ENCODE measurements at regions not wholly inside any gene's neighbourhood (a gene's known extent, or its start where the extent isn't known, plus 50 kb on each side); places are given as distances from the start of the nearest gene placed in this dataset.

GRCh38 chr7:52539414-52539813, 496.0 kb upstream of the POM121L12 start:
- no peaks in the 10 kb centered on the region for H3K27me3 ChIP-seq
- H3K36me3 ChIP-seq = no peaks in the 10 kb centered on the region
- intact Hi-C loops (cut with DNase I; ENCODE audit: low total_unique reads) = no loop called here
- no peaks in the 10 kb centered on the region for H3K4me1 ChIP-seq
- no peak overlapping the region for H3K27ac ChIP-seq
- H3K4me3 ChIP-seq = no peak overlapping the region
- no peaks in the 10 kb centered on the region for H3K9me3 ChIP-seq
- DNase-seq (ENCODE audit: low spot score in 2 of 2) = no peak
- TF ChIP-seq, protein P1, sequence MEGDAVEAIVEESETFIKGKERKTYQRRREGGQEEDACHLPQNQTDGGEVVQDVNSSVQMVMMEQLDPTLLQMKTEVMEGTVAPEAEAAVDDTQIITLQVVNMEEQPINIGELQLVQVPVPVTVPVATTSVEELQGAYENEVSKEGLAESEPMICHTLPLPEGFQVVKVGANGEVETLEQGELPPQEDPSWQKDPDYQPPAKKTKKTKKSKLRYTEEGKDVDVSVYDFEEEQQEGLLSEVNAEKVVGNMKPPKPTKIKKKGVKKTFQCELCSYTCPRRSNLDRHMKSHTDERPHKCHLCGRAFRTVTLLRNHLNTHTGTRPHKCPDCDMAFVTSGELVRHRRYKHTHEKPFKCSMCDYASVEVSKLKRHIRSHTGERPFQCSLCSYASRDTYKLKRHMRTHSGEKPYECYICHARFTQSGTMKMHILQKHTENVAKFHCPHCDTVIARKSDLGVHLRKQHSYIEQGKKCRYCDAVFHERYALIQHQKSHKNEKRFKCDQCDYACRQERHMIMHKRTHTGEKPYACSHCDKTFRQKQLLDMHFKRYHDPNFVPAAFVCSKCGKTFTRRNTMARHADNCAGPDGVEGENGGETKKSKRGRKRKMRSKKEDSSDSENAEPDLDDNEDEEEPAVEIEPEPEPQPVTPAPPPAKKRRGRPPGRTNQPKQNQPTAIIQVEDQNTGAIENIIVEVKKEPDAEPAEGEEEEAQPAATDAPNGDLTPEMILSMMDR (IDR thresholded peaks at IDR 0.05) = no peak
- TF ChIP-seq POLR2AphosphoS5 (IDR thresholded peaks at IDR 0.05) (no peak), POLR2A (IDR thresholded peaks at IDR 0.05) (no peak)

- TF ChIP-seq, protein P1 (IDR thresholded peaks at IDR 0.05) = no peak
- TF ChIP-seq POLR2AphosphoS5 (IDR thresholded peaks at IDR 0.05) (no peak), POLR2A (IDR thresholded peaks at IDR 0.05) (no peak)
- no peak overlapping the region for H3K27ac ChIP-seq
- no peak overlapping the region for H3K4me3 ChIP-seq
- no peaks in the 10 kb centered on the region for H3K4me1 ChIP-seq
- intact Hi-C loops (cut with DNase I; ENCODE audit: low total_unique reads) = no loop called here
- peaks cover 0 to 6% of the 10 kb centered on the region in 2 donors for H3K9me3 ChIP-seq
- DNase-seq (ENCODE audit: low spot score in 2 of 2) = no peak
- no peaks in the 10 kb centered on the region for H3K36me3 ChIP-seq
- no peaks in the 10 kb centered on the region for H3K27me3 ChIP-seq
Measured at GRCh38 chr7:52537051-52537450, 498.4 kb upstream of the POM121L12 start.

DNA sequence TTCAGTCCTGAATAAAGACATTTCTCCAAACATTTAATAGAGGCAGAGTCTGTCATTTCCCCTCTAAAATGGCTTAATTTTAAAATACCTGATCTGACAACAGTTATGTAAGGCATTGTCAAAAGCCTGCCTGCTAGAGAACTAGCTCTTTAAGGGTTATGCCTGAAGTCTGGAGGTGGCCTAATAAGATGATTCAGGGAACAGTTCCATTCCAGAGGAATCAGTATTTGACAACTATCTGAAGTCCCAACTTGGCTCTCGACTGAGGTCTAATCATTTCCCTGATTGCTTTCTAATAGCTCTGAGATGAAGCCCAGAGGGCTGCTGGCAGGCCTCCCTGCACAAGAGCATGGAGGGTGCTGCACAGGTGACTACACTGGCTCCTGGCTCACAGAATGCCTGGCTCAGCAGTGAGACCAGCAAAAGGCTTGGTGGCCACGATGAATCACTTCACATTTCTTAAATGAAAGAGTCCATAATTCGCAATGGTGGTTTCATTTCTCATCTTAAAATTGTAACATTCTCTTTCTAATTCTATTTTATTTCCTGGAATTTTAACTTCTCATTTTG, 509.6 kb upstream of the POM121L12 start:
- Histone ChIP-seq H3K4me1 (no peaks in the 10 kb centered on the region), H3K27me3 (no peaks in the 10 kb centered on the region), H3K27ac (no peak overlapping the region), H3K36me3 (no peaks in the 10 kb centered on the region), H3K9me3 (no peaks in the 10 kb centered on the region), H3K4me3 (no peak overlapping the region)
- no peak for TF ChIP-seq POLR2AphosphoS5 (IDR thresholded peaks at IDR 0.05)
- no peak for TF ChIP-seq POLR2A (IDR thresholded peaks at IDR 0.05)
- TF ChIP-seq, protein P1 (IDR thresholded peaks at IDR 0.05) = no peak
- intact Hi-C loops (cut with DNase I; ENCODE audit: low total_unique reads) = no loop called here
- DNase-seq (ENCODE audit: low spot score in 2 of 2) = no peak

DNA sequence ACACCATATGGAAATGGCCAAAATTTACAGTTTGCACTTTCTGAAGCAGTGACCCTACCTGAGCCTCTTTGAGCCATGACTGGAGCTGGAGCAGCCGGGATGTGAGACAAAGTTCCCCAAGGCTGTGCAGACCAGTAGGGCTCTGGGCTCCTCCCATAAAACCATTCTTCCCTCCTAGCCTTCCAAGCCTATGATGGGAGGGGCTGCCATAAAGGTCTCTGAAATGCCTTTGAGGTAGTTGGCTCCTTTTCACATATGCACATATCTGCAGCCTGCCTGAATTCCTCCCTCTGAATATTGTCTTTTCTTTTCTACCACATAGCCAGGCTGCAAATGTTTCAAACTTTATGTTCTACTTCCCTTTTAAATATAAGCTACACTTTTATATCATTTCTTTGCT, 516.6 kb upstream of the POM121L12 start:
- TF ChIP-seq POLR2AphosphoS5 (IDR thresholded peaks at IDR 0.05) = no peak
- TF ChIP-seq, protein P1 (IDR thresholded peaks at IDR 0.05) = no peak
- TF ChIP-seq POLR2A (IDR thresholded peaks at IDR 0.05) = no peak
- intact Hi-C loops (cut with DNase I; ENCODE audit: low total_unique reads) = loop anchor here (10.0 kb wide), 1 partner anchor 576 kb away; no protein-coding TSS in a partner anchor
- no peaks in the 10 kb centered on the region for H3K27me3 ChIP-seq

DNA sequence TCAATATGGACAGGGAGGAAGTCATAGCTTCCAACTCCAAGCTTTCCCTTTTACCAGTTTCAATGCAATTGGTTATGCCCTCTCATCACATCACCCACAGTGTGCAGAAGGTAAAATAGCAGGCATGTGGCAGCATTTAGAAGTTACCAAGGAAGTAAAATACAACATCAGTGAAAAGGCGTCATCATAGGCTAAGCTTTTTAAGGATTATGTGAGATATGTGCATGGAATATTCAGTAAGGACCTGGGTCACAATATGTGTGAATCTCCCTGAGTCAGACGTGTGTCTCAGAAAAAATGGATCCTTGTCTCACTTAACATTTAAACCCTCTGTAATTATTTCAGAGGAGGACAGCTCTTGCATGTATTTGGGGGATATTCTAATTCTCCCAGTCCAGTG, 522.8 kb upstream of the POM121L12 start:
- intact Hi-C loops (cut with DNase I; ENCODE audit: low total_unique reads) = loop anchor here (10.0 kb wide), 1 partner anchor 582 kb away; no protein-coding TSS in a partner anchor
- H3K4me1 ChIP-seq = no peaks in the 10 kb centered on the region
- H3K27ac ChIP-seq = no peak overlapping the region
- no peak for DNase-seq (ENCODE audit: low spot score in 2 of 2)
- H3K27me3 ChIP-seq = no peaks in the 10 kb centered on the region
- peaks cover 6 to 16% of the 10 kb centered on the region in 2 donors for H3K9me3 ChIP-seq
- TF ChIP-seq, protein P1 (IDR thresholded peaks at IDR 0.05) = no peak
- TF ChIP-seq POLR2AphosphoS5 (IDR thresholded peaks at IDR 0.05) (no peak), POLR2A (IDR thresholded peaks at IDR 0.05) (no peak)
- H3K4me3 ChIP-seq = no peak overlapping the region
- no peaks in the 10 kb centered on the region for H3K36me3 ChIP-seq

More for the DNA sequence above, 516.6 kb upstream of the POM121L12 start:
- Histone ChIP-seq H3K36me3 (no peaks in the 10 kb centered on the region), H3K4me1 (no peaks in the 10 kb centered on the region), H3K9me3 (peaks cover 6 to 16% of the 10 kb centered on the region in 2 donors), H3K27ac (no peak overlapping the region), H3K4me3 (no peak overlapping the region)
- DNase-seq (ENCODE audit: low spot score in 2 of 2) = no peak

Data from breast epithelium (tissue), 4 donors.